Smooth muscle cell (in vitro differentiated cells): ENCODE measurements at regions not wholly inside any gene's neighbourhood (a gene's known extent, or its start where the extent isn't known, plus 50 kb on each side); places are given as distances from the start of the nearest gene placed in this dataset.

Experiments
- DNase-seq: peaks from one replicate; lab custom pipeline; 2025; ENCODE audit not compliant: unreplicated experiment; lab: John Stamatoyannopoulos, UW
- H2AFZ ChIP-seq: fragments of 200-600 bp; sonication (generic); 2 replicates; pipeline ENCODE4 v1.6.0; 2016; ENCODE audit warnings: antibody characterized with exemption, low read depth, mild to moderate bottlenecking
- H3F3A ChIP-seq: fragments of 200-600 bp; sonication (generic); 2 replicates; pipeline ENCODE4 v1.6.0; 2017; ENCODE audit warnings: antibody characterized with exemption, low read depth
- H3K27ac ChIP-seq: fragments of 200-600 bp; sonication (generic); 2 replicates; pipeline ENCODE4 v1.5.1; 2016; ENCODE audit warnings: low read depth, mild to moderate bottlenecking
- H3K27me3 ChIP-seq: fragments of 200-600 bp; sonication (generic); 2 replicates; pipeline ENCODE4 v1.6.1; 2016; ENCODE audit warnings: low read depth, mild to moderate bottlenecking
- H3K36me3 ChIP-seq: fragments of 200-600 bp; sonication (generic); 2 replicates; pipeline ENCODE4 v1.5.1; 2016; ENCODE audit warnings: low read depth
- H3K4me1 ChIP-seq: fragments of 200-600 bp; sonication (generic); 2 replicates; pipeline ENCODE4 v1.5.1; 2016; ENCODE audit warnings: low read depth
- H3K4me2 ChIP-seq: fragments of 200-600 bp; sonication (generic); 2 replicates; pipeline ENCODE4 v1.6.0; 2016; ENCODE audit warnings: mild to moderate bottlenecking
- H3K4me3 ChIP-seq: fragments of 200-600 bp; sonication (generic); 2 replicates; pipeline ENCODE4 v1.5.1; 2016; ENCODE audit warnings: mild to moderate bottlenecking
- H3K79me2 ChIP-seq: fragments of 200-600 bp; sonication (generic); 2 replicates; pipeline ENCODE4 v1.6.0; 2016; ENCODE audit warnings: low read depth, mild to moderate bottlenecking
- H3K9ac ChIP-seq: fragments of 200-600 bp; sonication (generic); 2 replicates; pipeline ENCODE4 v1.6.0; 2016; ENCODE audit warnings: low read depth
- H3K9me3 ChIP-seq: fragments of 200-600 bp; sonication (generic); replicated peaks from 2 replicates; pipeline ENCODE4 v1.5.1; 2016; ENCODE audit warnings: low read depth
- H4K20me1 ChIP-seq: fragments of 200-600 bp; sonication (generic); 2 replicates; pipeline ENCODE4 v1.6.0; 2016; ENCODE audit warnings: low read depth
- WGBS: methylation state at CpG from one replicate; pipeline ENCODE4 v1.1.7; 2016; ENCODE audit warnings: low lambda C conversion rate; 5-methylcytosine and 5-hydroxymethylcytosine counted together
- TF ChIP-seq, protein P1 (sequence below): fragments of 200-600 bp; sonication (generic); IDR thresholded peaks from 2 replicates; pipeline ENCODE4 v1.5.1; 2017; ENCODE audit warnings: borderline replicate concordance, mild to moderate bottlenecking, antibody characterized with exemption; ENCODE audit not compliant: insufficient read depth, poor library complexity, severe bottlenecking

DNA sequence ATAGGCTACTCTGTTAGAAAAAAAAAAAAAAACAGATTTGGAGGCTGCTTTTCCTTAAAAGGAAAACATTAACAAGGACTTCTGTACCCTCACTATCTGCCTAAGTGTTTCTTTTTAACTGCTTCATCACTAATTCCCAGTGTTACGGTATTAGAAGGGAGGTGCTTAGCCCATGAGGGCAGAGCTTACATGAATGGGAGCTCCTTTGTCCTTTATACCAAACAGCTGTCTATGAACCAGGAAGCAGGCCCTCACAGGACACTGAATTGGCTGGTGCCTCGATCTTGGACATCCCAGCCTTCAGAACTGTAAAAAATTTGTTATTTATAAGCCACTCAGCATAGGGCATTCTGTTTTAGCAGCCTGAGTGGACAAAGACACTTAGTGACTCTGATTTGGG, 215.6 kb upstream of the NRSN1 start:
- Histone ChIP-seq H3K79me2 (no peaks in the 10 kb centered on the region), H3K9ac (no peak overlapping the region), H2AFZ (no peak overlapping the region), H3K27me3 (no peaks in the 10 kb centered on the region), H3K4me1 (peaks cover 4% of the 10 kb centered on the region), H3K4me3 (no peak overlapping the region), H4K20me1 (no peaks in the 10 kb centered on the region), H3K36me3 (no peaks in the 10 kb centered on the region), H3K4me2 (no peak overlapping the region), H3F3A (no peaks in the 10 kb centered on the region), H3K27ac (no peak overlapping the region), H3K9me3 (no peaks in the 10 kb centered on the region)
- whole genome bisulfite sequencing, result 61% methylated on average over 2 of the region's 2 CpGs
- TF ChIP-seq, protein P1, sequence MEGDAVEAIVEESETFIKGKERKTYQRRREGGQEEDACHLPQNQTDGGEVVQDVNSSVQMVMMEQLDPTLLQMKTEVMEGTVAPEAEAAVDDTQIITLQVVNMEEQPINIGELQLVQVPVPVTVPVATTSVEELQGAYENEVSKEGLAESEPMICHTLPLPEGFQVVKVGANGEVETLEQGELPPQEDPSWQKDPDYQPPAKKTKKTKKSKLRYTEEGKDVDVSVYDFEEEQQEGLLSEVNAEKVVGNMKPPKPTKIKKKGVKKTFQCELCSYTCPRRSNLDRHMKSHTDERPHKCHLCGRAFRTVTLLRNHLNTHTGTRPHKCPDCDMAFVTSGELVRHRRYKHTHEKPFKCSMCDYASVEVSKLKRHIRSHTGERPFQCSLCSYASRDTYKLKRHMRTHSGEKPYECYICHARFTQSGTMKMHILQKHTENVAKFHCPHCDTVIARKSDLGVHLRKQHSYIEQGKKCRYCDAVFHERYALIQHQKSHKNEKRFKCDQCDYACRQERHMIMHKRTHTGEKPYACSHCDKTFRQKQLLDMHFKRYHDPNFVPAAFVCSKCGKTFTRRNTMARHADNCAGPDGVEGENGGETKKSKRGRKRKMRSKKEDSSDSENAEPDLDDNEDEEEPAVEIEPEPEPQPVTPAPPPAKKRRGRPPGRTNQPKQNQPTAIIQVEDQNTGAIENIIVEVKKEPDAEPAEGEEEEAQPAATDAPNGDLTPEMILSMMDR, result no peak
- no peak for DNase-seq

DNA sequence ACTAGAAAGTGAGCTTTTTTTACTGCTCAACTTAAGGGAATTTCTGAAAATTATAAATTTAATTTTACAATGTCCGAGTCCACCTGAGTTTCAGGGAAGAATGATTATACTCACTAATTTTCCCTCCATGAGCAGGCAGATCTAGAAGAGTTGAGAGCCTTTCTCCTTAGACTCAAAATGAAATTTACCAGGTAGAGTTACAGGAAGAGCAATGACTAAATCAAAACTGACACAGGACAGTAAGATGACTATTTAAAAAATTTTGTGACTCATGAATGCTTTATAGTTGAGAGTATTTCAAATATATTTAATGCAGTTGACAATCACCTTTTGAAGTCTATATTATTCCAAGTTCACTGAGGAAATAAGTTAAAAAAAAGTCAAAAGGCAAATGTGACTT, 198.1 kb upstream of the NRSN1 start:
- Histone ChIP-seq H3K79me2 (no peaks in the 10 kb centered on the region), H3K27ac (no peak overlapping the region), H4K20me1 (no peaks in the 10 kb centered on the region), H3K9me3 (no peaks in the 10 kb centered on the region), H3K27me3 (peaks cover 10% of the 10 kb centered on the region), H3K4me2 (no peak overlapping the region), H2AFZ (no peak overlapping the region), H3F3A (no peaks in the 10 kb centered on the region), H3K4me1 (no peaks in the 10 kb centered on the region), H3K36me3 (no peaks in the 10 kb centered on the region), H3K9ac (no peak overlapping the region), H3K4me3 (no peak overlapping the region)
- 94% methylated on average over 1 of the region's 1 CpG for WGBS
- DNase-seq, result no peak
- TF ChIP-seq, protein P1, result no peak

DNA sequence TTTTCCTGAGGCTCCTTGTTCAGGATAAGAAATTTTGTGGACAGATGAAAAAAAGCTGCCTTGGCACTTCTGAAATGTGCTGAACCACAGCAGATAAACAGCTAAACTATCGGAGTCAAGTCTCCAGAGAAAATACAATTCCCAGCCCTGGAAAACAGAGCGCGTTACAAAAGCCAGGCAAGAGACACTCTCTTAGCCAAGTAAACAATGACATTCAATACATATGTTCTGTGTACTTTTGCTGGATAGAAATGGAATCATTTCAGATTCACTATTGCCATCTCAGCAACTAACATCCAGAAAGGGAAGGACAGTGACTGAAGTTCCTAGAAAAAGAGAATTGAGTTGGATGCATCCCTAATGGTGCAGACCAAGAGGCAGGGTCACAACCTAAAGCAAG, 196.8 kb upstream of the NRSN1 start:
- Histone ChIP-seq H3K4me1 (no peaks in the 10 kb centered on the region), H3K36me3 (no peaks in the 10 kb centered on the region), H3K9ac (no peak overlapping the region), H3K27me3 (peaks cover 5% of the 10 kb centered on the region), H3K79me2 (no peaks in the 10 kb centered on the region), H4K20me1 (no peaks in the 10 kb centered on the region), H3K27ac (no peak overlapping the region), H3F3A (no peaks in the 10 kb centered on the region), H3K9me3 (peaks cover 5% of the 10 kb centered on the region), H3K4me2 (no peak overlapping the region), H3K4me3 (no peak overlapping the region), H2AFZ (no peak overlapping the region)
- DNase-seq, result no peak
- TF ChIP-seq, protein P1, result no peak
- 67% methylated on average over 3 of the region's 3 CpGs for WGBS

DNA sequence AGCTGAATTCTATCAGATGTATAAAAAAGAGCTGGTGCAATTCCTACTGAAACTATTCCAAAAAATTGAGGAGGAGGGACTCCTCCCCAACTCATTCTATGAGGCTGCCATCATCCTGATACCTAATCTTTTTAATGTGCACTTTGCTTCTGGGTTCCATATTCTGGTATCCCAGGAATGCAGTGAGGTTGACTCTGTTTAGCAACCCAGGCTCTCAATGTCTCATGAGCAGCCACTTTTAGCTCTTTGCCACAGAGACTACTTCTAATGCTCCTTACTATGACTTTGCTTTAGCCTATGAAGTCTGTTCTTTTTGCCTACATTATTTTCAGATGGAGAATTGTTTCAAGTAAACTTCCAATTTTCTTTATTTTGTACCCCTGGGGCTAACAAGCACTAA, 185.5 kb upstream of the NRSN1 start:
- no peaks in the 10 kb centered on the region for H4K20me1 ChIP-seq
- no peaks in the 10 kb centered on the region for H3K9me3 ChIP-seq
- H3K79me2 ChIP-seq, result no peaks in the 10 kb centered on the region
- no peak overlapping the region for H3K27ac ChIP-seq
- no peaks in the 10 kb centered on the region for H3K36me3 ChIP-seq
- peak overlapping the region; percentile 57 for H2AFZ ChIP-seq
- TF ChIP-seq, protein P1, result no peak
- no peaks in the 10 kb centered on the region for H3K4me1 ChIP-seq
- no peak overlapping the region for H3K4me3 ChIP-seq
- H3K4me2 ChIP-seq, result peak overlapping the region; percentile 24
- H3F3A ChIP-seq, result peaks cover 4% of the 10 kb centered on the region
- H3K27me3 ChIP-seq, result no peaks in the 10 kb centered on the region
- DNase-seq, result no peak
- no peak overlapping the region for H3K9ac ChIP-seq
